OCI-LY7 (cell line): ENCODE measurements at regions not wholly inside any gene's neighbourhood (a gene's known extent, or its start where the extent isn't known, plus 50 kb on each side); places are given as distances from the start of the nearest gene placed in this dataset.

Source experiments
- CTCF ChIP-seq: fragments of 200-600 bp; sonication (generic); conservative IDR thresholded peaks from 2 replicates; pipeline ENCODE4 v1.5.1; 2014; ENCODE audit warnings: mild to moderate bottlenecking, antibody characterized with exemption, low read length, moderate library complexity, mixed read lengths
- EZH2phosphoT487 ChIP-seq: fragments of 200-600 bp; sonication (generic); IDR thresholded peaks from 2 replicates; pipeline ENCODE4 v1.6.1; 2018; ENCODE audit warnings: low read depth, borderline replicate concordance, mild to moderate bottlenecking, mixed run types, antibody characterized with exemption, low read length, moderate library complexity, mixed read lengths

- no peak for TF ChIP-seq CTCF
- TF ChIP-seq EZH2phosphoT487, result no peak
These were observed 1069.9 kb upstream of the CHAC2 start for GRCh38 chr2:52697690-52698089.
